Thyroid gland (tissue), 4 donors: ENCODE measurements at regions not wholly inside any gene's neighbourhood (a gene's known extent, or its start where the extent isn't known, plus 50 kb on each side); places are given as distances from the start of the nearest gene placed in this dataset.

Experiments used
- POLR2A ChIP-seq, 2 donors: fragments of 450-650 bp; IDR thresholded peaks; one replicate each; pipeline ENCODE4 v1.6.1; 2017; ENCODE audit warnings: antibody characterized with exemption in 2 of 2, mild to moderate bottlenecking in 2 of 2, moderate library complexity in 1 of 2
- TF ChIP-seq, protein P1 (sequence below), 6 experiments: fragments of 200-600 bp in 3 of 6; fragments of 450-650 bp in 3 of 6; sonication (generic) in 3 of 6; IDR thresholded peaks; one replicate each; pipeline ENCODE4 v1.5.1; 2016 to 2019; ENCODE audit warnings: antibody characterized with exemption in 6 of 6, mild to moderate bottlenecking in 2 of 6, inconsistent platforms in 1 of 6, moderate library complexity in 1 of 6

DNA sequence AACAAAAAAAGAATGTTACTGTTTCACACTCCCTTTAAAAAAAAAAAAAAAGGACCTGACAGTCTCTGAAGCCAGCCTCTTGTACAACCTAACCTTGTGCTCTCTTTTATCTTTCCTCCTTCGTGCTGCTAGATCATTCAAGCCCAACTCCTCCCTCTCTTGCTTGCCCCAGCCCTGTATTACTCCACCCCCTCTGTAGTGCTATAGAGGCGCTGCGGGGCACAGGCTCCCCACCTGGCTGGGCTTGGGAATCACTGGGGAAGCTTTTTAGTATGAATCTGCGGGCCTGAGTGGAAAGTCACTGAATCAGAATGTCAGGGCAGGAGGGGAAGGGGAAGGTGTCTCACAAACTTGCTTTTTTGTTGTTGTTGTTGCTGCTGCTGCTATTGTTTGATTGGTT lies 383.7 kb upstream of the CAMK1G start:
- TF ChIP-seq, protein P1, sequence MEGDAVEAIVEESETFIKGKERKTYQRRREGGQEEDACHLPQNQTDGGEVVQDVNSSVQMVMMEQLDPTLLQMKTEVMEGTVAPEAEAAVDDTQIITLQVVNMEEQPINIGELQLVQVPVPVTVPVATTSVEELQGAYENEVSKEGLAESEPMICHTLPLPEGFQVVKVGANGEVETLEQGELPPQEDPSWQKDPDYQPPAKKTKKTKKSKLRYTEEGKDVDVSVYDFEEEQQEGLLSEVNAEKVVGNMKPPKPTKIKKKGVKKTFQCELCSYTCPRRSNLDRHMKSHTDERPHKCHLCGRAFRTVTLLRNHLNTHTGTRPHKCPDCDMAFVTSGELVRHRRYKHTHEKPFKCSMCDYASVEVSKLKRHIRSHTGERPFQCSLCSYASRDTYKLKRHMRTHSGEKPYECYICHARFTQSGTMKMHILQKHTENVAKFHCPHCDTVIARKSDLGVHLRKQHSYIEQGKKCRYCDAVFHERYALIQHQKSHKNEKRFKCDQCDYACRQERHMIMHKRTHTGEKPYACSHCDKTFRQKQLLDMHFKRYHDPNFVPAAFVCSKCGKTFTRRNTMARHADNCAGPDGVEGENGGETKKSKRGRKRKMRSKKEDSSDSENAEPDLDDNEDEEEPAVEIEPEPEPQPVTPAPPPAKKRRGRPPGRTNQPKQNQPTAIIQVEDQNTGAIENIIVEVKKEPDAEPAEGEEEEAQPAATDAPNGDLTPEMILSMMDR (IDR thresholded peaks at IDR 0.05) = no peak
- TF ChIP-seq POLR2A (IDR thresholded peaks at IDR 0.05) = no peak
